GM19463 (cell line): ENCODE measurements at regions not wholly inside any gene's neighbourhood (a gene's known extent, or its start where the extent isn't known, plus 50 kb on each side); places are given as distances from the start of the nearest gene placed in this dataset.

Experiments
- ATAC-seq: cut with Tn5 transposase; IDR thresholded peaks from one replicate; pipeline ENCODE4 v1.9.1; 2021; ENCODE audit warnings: mild to moderate bottlenecking, moderate library complexity; ENCODE audit not compliant: unreplicated experiment

DNA sequence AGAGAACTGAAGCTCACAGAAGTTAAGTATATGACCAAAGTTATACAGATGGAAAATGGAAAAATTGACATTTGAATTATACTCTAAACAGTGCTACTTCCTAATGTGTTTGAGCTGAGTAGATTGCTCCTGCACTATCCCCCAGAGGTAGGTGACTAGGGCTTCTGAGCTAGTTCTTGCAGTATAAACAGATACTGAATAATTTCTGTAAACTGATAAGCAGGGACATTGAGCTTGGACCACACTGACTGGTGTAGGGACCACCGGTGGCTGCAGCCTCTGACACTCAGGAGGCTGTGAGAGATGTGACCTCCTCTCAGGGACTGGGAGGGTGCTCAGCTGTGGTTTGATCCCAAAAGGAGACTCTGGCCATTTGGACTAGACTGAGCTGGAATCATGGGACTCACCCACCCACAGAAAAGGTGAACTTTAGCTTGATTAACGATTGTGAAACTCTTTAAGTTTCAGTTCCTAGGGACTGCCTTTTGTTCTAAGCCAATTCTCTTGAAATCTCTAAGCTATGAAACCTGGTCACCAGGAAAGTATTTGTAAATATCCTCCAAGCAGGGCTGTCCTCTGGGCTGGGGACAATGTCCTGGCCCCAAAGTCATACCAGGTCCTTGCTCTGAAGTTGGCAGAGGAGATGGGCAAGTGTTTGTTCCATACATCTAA is 291.5 kb downstream of the SEC61B start:
- peak; percentile 65 for ATAC-seq

- ATAC-seq = no peak
Observed at GRCh38 chr9:99515093-99515492, 293.0 kb downstream of the SEC61B start.

DNA sequence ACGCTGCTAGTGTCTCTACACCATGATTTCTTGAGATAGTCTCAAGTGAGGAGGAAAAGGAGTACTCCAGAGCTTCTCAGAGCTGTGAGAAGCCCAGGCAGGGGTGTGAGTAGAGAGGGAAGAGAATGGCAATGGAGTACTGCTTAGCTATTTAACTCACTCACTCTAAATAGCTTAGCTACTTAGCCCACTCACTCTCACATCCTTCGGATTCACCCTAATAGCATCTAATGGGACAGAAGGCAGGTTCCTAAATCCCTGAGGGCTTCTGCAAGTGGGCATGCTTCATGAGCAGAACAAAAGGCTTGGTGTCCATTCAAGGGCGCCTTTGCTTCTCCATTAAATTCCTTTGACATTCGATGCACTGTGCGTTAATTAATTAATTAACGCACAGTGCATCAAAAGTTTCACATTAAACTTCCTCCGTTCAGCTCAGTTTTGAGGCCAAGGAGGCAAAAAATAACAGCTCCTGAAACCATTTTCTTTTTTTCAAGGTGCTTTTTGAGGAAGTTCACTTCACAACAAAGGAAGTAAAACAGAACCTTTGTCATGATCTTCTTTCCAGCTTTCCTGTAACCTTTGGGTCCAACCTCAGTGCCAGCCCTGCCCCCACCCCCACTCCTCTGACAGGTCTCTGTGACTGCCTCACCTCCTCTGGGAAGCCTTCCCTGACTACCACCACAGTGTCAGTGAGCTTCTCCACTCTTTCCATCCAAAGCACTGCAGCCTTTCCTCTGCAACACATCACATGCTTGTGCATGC is 294.0 kb downstream of the SEC61B start:
- ATAC-seq = no peak

- no peak for ATAC-seq
Observed at GRCh38 chr9:99516657-99517049, 294.6 kb downstream of the SEC61B start.

DNA sequence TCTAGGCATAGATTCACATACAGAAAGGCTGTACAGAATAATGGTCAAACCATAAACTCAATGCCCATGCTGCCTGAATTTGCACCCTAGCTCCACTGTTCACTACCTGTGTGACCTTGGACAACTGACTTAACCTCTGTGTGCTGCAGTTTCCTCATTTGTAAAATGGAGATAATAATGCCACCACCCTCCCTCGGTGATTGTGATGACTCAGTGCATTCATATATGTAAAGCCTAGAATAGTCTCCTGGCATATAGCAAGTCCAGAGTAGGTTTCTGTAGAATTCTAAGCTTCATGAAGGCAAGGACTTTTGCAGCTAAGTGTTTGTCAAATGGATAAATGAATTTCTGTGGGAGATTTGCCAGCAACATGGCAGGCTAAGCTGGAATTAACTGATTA is 297.8 kb upstream of the NR4A3 start:
- no peak for ATAC-seq

- ATAC-seq = no peak
Observed at GRCh38 chr9:99531313-99531712, 290.4 kb upstream of the NR4A3 start.

DNA sequence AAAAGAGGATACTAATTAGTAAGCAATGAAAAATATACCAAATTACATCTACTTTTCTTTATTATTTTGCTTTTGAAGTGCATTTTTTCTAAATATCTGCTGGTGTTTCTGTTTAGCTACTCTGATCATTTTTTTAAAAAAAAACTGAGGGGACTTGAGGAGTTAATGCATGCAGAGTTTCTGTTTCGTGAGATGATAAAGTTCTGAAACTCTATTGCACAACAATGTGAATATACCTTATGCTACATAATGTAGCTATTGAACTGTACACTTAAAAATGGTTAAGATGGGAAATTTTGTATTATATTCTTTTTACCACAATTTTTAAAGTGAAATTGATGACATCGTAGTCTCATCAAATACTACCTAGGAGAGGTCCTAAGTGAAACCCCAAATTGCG is 288.3 kb upstream of the NR4A3 start:
- no peak for ATAC-seq

GRCh38 chr9:99537996-99538395 is 283.7 kb upstream of the NR4A3 start:
- no peak for ATAC-seq

- ATAC-seq = no peak
Observed at GRCh38 chr9:99544526-99544925, 277.2 kb upstream of the NR4A3 start.

- ATAC-seq = no peak
Observed at GRCh38 chr9:99549441-99549840, 272.2 kb upstream of the NR4A3 start.

DNA sequence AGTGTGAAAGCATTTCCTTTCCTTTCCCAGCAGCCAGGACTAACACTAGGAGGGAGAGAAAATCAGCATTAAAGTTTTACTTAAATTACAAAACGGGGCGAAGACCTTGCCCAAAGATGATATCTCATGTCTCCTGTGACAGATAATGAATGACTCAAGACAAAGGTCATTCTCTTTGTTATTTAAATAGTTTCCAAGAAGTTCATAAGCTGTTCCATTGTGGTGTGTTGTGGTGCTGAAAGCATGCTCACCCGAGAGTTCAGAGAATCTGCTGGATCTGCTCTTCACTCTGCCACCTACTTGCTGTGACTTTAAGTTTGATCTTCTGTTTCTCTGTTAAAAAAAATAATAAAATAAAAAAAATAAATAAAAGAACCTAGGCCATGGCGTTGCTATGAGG is 265.9 kb upstream of the NR4A3 start:
- no peak for ATAC-seq

GRCh38 chr9:99556998-99557397 is 264.7 kb upstream of the NR4A3 start:
- ATAC-seq = no peak

DNA sequence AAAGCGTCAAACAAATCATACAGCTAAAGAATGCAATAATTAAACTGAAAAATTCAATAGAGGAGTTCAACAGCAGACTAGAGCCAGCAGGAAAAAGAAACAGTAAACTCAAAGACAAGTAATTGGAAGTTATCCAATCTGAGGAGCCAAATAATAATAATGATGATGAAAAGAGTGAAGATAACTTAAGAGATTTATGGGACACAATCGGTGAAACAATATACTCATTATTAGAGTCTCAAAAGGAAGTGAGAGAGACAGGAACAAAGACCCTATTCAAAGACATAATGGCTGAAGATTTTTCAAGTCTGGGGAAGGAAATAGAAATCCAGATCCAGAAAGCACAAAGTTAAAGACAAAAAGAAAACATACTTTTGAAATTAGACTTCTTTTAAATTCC is 263.9 kb upstream of the NR4A3 start:
- ATAC-seq = no peak

- ATAC-seq = no peak
Observed at GRCh38 chr9:99559776-99560175, 261.9 kb upstream of the NR4A3 start.

GRCh38 chr9:99560561-99560960 is 261.1 kb upstream of the NR4A3 start:
- ATAC-seq = no peak

DNA sequence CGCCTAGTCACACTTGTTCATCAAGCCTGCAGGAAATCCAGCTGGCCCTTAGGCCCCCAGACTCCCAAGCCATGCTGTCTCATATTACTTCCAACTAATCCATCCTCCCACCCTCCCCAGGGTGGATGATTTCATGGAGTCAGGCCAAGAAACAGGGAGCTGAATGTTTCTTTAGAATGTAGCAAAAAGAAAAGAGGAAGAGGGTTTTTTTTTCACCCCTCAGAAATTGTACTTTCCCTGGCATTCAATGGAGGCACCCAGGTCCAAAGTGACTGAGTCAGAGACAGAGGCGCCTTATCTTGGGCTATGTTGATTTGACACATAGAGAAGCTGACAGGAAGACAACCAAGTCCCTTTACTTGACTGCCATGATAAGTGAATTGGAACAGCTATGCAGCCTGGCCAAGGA is 260.2 kb upstream of the NR4A3 start:
- ATAC-seq = no peak

- ATAC-seq = no peak
Observed at GRCh38 chr9:99561961-99562565, 259.6 kb upstream of the NR4A3 start.

- no peak for ATAC-seq
Observed at GRCh38 chr9:99563364-99563763, 258.3 kb upstream of the NR4A3 start.

DNA sequence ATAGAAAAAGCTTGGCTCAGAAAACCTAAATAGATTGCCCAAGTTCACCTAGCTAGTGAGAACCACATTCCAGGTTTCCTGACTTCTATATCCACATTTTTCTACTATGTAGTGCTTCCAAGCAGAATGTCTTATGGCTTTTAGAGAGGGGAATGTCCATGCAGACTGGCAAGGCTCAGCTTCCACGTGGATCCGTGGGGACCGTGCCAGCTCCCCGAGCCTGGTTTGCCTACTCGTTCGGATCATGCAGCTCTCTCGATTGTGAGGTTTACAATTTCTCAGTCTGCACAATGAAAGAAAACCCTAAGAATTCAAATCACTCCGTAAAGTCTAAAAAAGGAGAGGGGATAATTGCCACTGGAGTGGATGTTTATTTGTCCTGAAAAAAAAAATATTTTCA is 256.5 kb upstream of the NR4A3 start:
- ATAC-seq = no peak

DNA sequence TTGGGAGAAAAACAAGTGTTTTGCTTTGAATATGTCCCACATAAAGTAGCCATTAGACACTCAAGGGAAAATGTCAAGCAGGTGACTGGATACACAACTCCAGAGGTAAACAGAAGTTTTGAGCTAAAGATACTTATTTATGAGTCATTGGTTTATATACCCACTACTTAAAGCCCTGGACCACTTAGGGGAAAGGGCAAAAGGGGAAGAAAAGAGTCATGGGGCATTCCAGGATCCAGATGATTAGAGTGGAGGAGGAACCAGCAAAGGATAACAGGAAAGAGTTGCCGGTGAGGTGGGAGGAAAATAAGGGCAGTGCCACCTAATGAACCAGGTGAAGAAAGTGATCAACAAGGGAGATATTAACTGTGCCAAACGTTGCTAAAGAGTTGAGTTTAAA is 254.2 kb upstream of the NR4A3 start:
- ATAC-seq = no peak

GRCh38 chr9:99569840-99570239 is 251.8 kb upstream of the NR4A3 start:
- no peak for ATAC-seq

- no peak for ATAC-seq
Observed at GRCh38 chr9:99572567-99572966, 249.1 kb upstream of the NR4A3 start.
